Astrocyte (in vitro differentiated cells and primary cell): ENCODE measurements at regions not wholly inside any gene's neighbourhood (a gene's known extent, or its start where the extent isn't known, plus 50 kb on each side); places are given as distances from the start of the nearest gene placed in this dataset.

Experiments
- DNase-seq: peaks from one replicate; pipeline ENCODE4 v3.0.0-alpha.2; 2010; ENCODE audit warnings: low read depth
- FAIRE-seq: peaks from 2 replicates; lab custom pipeline; 2011; peaks lifted over from hg19 to GRCh38; lab: Jason Lieb, UNC
- H2AFZ ChIP-seq: 2 replicates; pipeline ENCODE4 v1.6.0; 2012; ENCODE audit warnings: low read depth, low read length, inconsistent platforms
- H3K27ac ChIP-seq: 2 replicates; pipeline ENCODE4 v1.5.1; 2011; ENCODE audit warnings: low read depth, low read length, inconsistent platforms
- H3K27me3 ChIP-seq: 2 replicates; pipeline ENCODE4 v1.6.0; 2011; ENCODE audit warnings: low read length, inconsistent platforms; ENCODE audit not compliant: insufficient read depth
- H3K36me3 ChIP-seq: 2 replicates; pipeline ENCODE4 v1.5.1; 2011; ENCODE audit warnings: low read length, inconsistent platforms; ENCODE audit not compliant: insufficient read depth
- H3K4me1 ChIP-seq: 2 replicates; pipeline ENCODE4 v1.5.1; 2011; ENCODE audit warnings: low read length, inconsistent platforms; ENCODE audit not compliant: insufficient read depth
- H3K4me2 ChIP-seq: 2 replicates; pipeline ENCODE4 v1.6.0; 2012; ENCODE audit warnings: low read length, inconsistent platforms
- H3K4me3 ChIP-seq: 2 replicates; pipeline ENCODE4 v1.5.1; 2011; ENCODE audit warnings: low read depth, mild to moderate bottlenecking, low read length, inconsistent platforms; ENCODE audit not compliant: insufficient read depth
- H3K79me2 ChIP-seq: 2 replicates; pipeline ENCODE4 v1.6.0; 2012; ENCODE audit warnings: mild to moderate bottlenecking, low read length, inconsistent platforms; ENCODE audit not compliant: insufficient read depth
- H3K9ac ChIP-seq: 2 replicates; pipeline ENCODE4 v1.6.0; 2012; ENCODE audit warnings: mild to moderate bottlenecking, low read length, inconsistent platforms
- H3K9me3 ChIP-seq: 2 replicates; pipeline ENCODE4 v1.5.1; 2012; ENCODE audit warnings: low read depth, mild to moderate bottlenecking, low read length, inconsistent platforms; ENCODE audit not compliant: insufficient read depth
- H4K20me1 ChIP-seq: 2 replicates; pipeline ENCODE4 v1.6.0; 2012; ENCODE audit warnings: low read length, inconsistent platforms; ENCODE audit not compliant: insufficient read depth
- H3K27ac Mint-ChIP-seq: one replicate; pipeline ENCODE4 v1.8.0; 2021; ENCODE audit warnings: mild to moderate bottlenecking, mixed read lengths; ENCODE audit not compliant: unreplicated experiment
- H3K27me3 Mint-ChIP-seq: one replicate; pipeline ENCODE4 v1.8.0; 2021; ENCODE audit warnings: low read depth, mixed read lengths; ENCODE audit not compliant: unreplicated experiment
- H3K36me3 Mint-ChIP-seq: one replicate; pipeline ENCODE4 v1.8.0; 2021; ENCODE audit warnings: low read depth, mixed read lengths; ENCODE audit not compliant: unreplicated experiment
- H3K4me1 Mint-ChIP-seq: one replicate; pipeline ENCODE4 v1.8.0; 2021; ENCODE audit warnings: low read depth, mixed read lengths; ENCODE audit not compliant: unreplicated experiment
- H3K4me3 Mint-ChIP-seq: one replicate; pipeline ENCODE4 v1.8.0; 2021; ENCODE audit warnings: mild to moderate bottlenecking, moderate library complexity, mixed read lengths; ENCODE audit not compliant: unreplicated experiment
- H3K9me3 Mint-ChIP-seq: one replicate; pipeline ENCODE4 v1.8.0; 2021; ENCODE audit warnings: mild to moderate bottlenecking, mixed read lengths; ENCODE audit not compliant: unreplicated experiment
- CTCF ChIP-seq: IDR thresholded peaks from 2 replicates; pipeline ENCODE4 v1.5.1; 2011; ENCODE audit warnings: low read depth, mild to moderate bottlenecking, inconsistent platforms, low read length, moderate library complexity; ENCODE audit not compliant: insufficient read depth
- EZH2 ChIP-seq: IDR thresholded peaks from 2 replicates; pipeline ENCODE4 v1.6.1; 2012; ENCODE audit warnings: mild to moderate bottlenecking, low read length, inconsistent platforms; ENCODE audit not compliant: insufficient read depth

GRCh38 chr3:187975561-187976364 lies 178.2 kb upstream of the LPP start:
- FAIRE-seq (no peak), DNase-seq (no peak)
- Histone ChIP-seq H3K9me3 (no peaks in the 10 kb centered on the region), H4K20me1 (no peaks in the 10 kb centered on the region), H3K36me3 (no peaks in the 10 kb centered on the region), H3K4me3 (no peak overlapping the region), H3K27ac (no peak overlapping the region), H3K4me2 (peak overlapping the region; percentile 29), H2AFZ (no peak overlapping the region), H3K4me1 (peaks cover 6% of the 10 kb centered on the region), H3K9ac (no peak overlapping the region), H3K27me3 (no peaks in the 10 kb centered on the region), H3K79me2 (no peaks in the 10 kb centered on the region)
- TF ChIP-seq EZH2 (no peak), CTCF (no peak)
- Mint-ChIP-seq H3K9me3 (no peaks in the 10 kb centered on the region), H3K36me3 (peaks cover 2% of the 10 kb centered on the region), H3K4me1 (no peaks in the 10 kb centered on the region), H3K27me3 (no peaks in the 10 kb centered on the region), H3K4me3 (no peak overlapping the region), H3K27ac (no peak overlapping the region)

GRCh38 chr3:187976365-187976900 lies 177.5 kb upstream of the LPP start:
- Mint-ChIP-seq H3K4me3 (no peak overlapping the region), H3K27ac (no peak overlapping the region), H3K9me3 (no peaks in the 10 kb centered on the region), H3K4me1 (no peaks in the 10 kb centered on the region), H3K27me3 (no peaks in the 10 kb centered on the region), H3K36me3 (peaks cover 2% of the 10 kb centered on the region)
- DNase-seq (no peak), FAIRE-seq (no peak)
- Histone ChIP-seq H2AFZ (no peak overlapping the region), H3K27me3 (no peaks in the 10 kb centered on the region), H3K36me3 (no peaks in the 10 kb centered on the region), H3K4me1 (peaks cover 6% of the 10 kb centered on the region), H3K4me2 (peak overlapping the region; percentile 29), H3K4me3 (no peak overlapping the region), H3K27ac (no peak overlapping the region), H4K20me1 (no peaks in the 10 kb centered on the region), H3K79me2 (no peaks in the 10 kb centered on the region), H3K9me3 (no peaks in the 10 kb centered on the region), H3K9ac (no peak overlapping the region)
- TF ChIP-seq EZH2 (no peak), CTCF (no peak)

- DNase-seq (no peak), FAIRE-seq (no peak)
- Histone ChIP-seq H3K27me3 (no peaks in the 10 kb centered on the region), H3K9ac (no peak overlapping the region), H3K4me3 (no peak overlapping the region), H3K27ac (no peak overlapping the region), H4K20me1 (no peaks in the 10 kb centered on the region), H3K4me1 (peaks cover 6% of the 10 kb centered on the region), H2AFZ (no peak overlapping the region), H3K79me2 (no peaks in the 10 kb centered on the region), H3K4me2 (no peak overlapping the region), H3K9me3 (no peaks in the 10 kb centered on the region), H3K36me3 (no peaks in the 10 kb centered on the region)
- no peak overlapping the region for H3K4me3 Mint-ChIP-seq
- no peaks in the 10 kb centered on the region for H3K4me1 Mint-ChIP-seq
- H3K27ac Mint-ChIP-seq = no peak overlapping the region
- no peaks in the 10 kb centered on the region for H3K9me3 Mint-ChIP-seq
- no peaks in the 10 kb centered on the region for H3K27me3 Mint-ChIP-seq
- no peak for TF ChIP-seq EZH2
- no peak for TF ChIP-seq CTCF
- peaks cover 2% of the 10 kb centered on the region for H3K36me3 Mint-ChIP-seq
Observed at GRCh38 chr3:187977659-187978058, 176.3 kb upstream of the LPP start.
